ENCODE measurements at regions not wholly inside any gene's neighbourhood (a gene's known extent, or its start where the extent isn't known, plus 50 kb on each side); places are given as distances from the start of the nearest gene placed in this dataset.

DNA sequence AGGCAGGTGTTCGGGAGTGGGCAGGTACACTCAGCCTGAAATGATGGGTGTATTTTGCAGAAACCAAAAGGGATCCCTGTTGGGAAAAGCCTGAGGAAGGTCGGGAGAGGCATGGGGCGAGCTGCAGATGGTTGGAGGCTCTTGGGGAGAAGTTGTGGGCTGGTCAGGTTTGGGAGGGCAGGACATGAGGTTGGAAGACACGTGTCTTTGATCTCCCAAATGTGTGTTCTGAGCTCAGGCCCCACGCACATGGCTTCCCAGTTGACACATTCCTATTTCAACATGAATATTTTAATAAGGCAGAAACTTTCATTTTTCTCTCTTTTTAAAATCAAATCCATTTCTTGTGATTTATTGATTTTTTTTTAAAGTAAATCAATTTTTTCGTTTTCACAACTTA, 1003.3 kb downstream of the TBC1D22A start:
- Histone ChIP-seq H3K9me2 (replicated peaks; ENCODE audit: low read length) (no peaks in the 10 kb centered on the region), H3K27me3 (ENCODE audit: low read length) (no peaks in the 10 kb centered on the region), H3K9ac (ENCODE audit: low read length) (no peak overlapping the region), H3F3A (ENCODE audit: low read length, unreplicated experiment) (no peaks in the 10 kb centered on the region), H3K27ac (ENCODE audit: low read length) (no peak overlapping the region), H3K9me3 (ENCODE audit: low read length) (no peaks in the 10 kb centered on the region), H2AFZ (ENCODE audit: low read length) (no peak overlapping the region), H4K20me1 (ENCODE audit: low read length) (no peaks in the 10 kb centered on the region), H3K4me1 (ENCODE audit: insufficient read depth, low read length) (no peaks in the 10 kb centered on the region), H3K36me3 (ENCODE audit: low read depth, low read length) (no peaks in the 10 kb centered on the region; the same call in 1 of the 2 replicates), H3K4me3 (ENCODE audit: low read length) (no peak overlapping the region), H3K4me2 (ENCODE audit: low read length) (no peak overlapping the region), H3K79me2 (ENCODE audit: low read length) (no peaks in the 10 kb centered on the region)
- DNase-seq, result no peak
- intact Hi-C loops (cut with micrococcal nuclease), result no loop called here
- ChIA-PET CTCF (no interaction called here), POLR2A (ENCODE audit: unreplicated experiment) (no interaction called here)
- BruUV-seq (replicated peaks), result no TSS peak
- no peak for ATAC-seq
- TF ChIP-seq, protein P1, sequence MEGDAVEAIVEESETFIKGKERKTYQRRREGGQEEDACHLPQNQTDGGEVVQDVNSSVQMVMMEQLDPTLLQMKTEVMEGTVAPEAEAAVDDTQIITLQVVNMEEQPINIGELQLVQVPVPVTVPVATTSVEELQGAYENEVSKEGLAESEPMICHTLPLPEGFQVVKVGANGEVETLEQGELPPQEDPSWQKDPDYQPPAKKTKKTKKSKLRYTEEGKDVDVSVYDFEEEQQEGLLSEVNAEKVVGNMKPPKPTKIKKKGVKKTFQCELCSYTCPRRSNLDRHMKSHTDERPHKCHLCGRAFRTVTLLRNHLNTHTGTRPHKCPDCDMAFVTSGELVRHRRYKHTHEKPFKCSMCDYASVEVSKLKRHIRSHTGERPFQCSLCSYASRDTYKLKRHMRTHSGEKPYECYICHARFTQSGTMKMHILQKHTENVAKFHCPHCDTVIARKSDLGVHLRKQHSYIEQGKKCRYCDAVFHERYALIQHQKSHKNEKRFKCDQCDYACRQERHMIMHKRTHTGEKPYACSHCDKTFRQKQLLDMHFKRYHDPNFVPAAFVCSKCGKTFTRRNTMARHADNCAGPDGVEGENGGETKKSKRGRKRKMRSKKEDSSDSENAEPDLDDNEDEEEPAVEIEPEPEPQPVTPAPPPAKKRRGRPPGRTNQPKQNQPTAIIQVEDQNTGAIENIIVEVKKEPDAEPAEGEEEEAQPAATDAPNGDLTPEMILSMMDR (conservative IDR thresholded peaks at IDR 0.05; ENCODE audit: low read depth, low read length), result no peak
- TF ChIP-seq EZH2 (IDR thresholded peaks at IDR 0.05; ENCODE audit: low read length, unreplicated experiment) (no peak), EZH2phosphoT487 (IDR thresholded peaks at IDR 0.05; ENCODE audit: borderline replicate concordance, low read length) (no peak)

GRCh38 chr22:47762141-47762540, 999.7 kb downstream of the TBC1D22A start:
- CTCF ChIA-PET, result no interaction called here
- H3K9me2 ChIP-seq (replicated peaks; ENCODE audit: low read length), result no peaks in the 10 kb centered on the region
- TF ChIP-seq EZH2phosphoT487 (IDR thresholded peaks at IDR 0.05; ENCODE audit: borderline replicate concordance, low read length), result no peak
- TF ChIP-seq, protein P1 (conservative IDR thresholded peaks at IDR 0.05; ENCODE audit: low read depth, low read length), result no peak
- TF ChIP-seq EZH2 (IDR thresholded peaks at IDR 0.05; ENCODE audit: low read length, unreplicated experiment), result no peak
- no peaks in the 10 kb centered on the region; the same call in 1 of the 2 replicates for H3K36me3 ChIP-seq (ENCODE audit: low read depth, low read length)
- POLR2A ChIA-PET (ENCODE audit: unreplicated experiment), result no interaction called here
- H3K4me3 ChIP-seq (ENCODE audit: low read length), result no peak overlapping the region
- no peaks in the 10 kb centered on the region for H3F3A ChIP-seq (ENCODE audit: low read length, unreplicated experiment)
- H2AFZ ChIP-seq (ENCODE audit: low read length), result no peak overlapping the region
- no peaks in the 10 kb centered on the region for H3K9me3 ChIP-seq (ENCODE audit: low read length)
- H3K9ac ChIP-seq (ENCODE audit: low read length), result no peak overlapping the region
- ATAC-seq (no peak), DNase-seq (no peak)
- intact Hi-C loops (cut with micrococcal nuclease), result no loop called here
- BruUV-seq (replicated peaks), result no TSS peak
- H3K79me2 ChIP-seq (ENCODE audit: low read length), result no peaks in the 10 kb centered on the region
- no peaks in the 10 kb centered on the region for H3K4me1 ChIP-seq (ENCODE audit: insufficient read depth, low read length)
- no peak overlapping the region for H3K4me2 ChIP-seq (ENCODE audit: low read length)
- no peaks in the 10 kb centered on the region for H3K27me3 ChIP-seq (ENCODE audit: low read length)
- no peaks in the 10 kb centered on the region for H4K20me1 ChIP-seq (ENCODE audit: low read length)
- H3K27ac ChIP-seq (ENCODE audit: low read length), result no peak overlapping the region

DNA sequence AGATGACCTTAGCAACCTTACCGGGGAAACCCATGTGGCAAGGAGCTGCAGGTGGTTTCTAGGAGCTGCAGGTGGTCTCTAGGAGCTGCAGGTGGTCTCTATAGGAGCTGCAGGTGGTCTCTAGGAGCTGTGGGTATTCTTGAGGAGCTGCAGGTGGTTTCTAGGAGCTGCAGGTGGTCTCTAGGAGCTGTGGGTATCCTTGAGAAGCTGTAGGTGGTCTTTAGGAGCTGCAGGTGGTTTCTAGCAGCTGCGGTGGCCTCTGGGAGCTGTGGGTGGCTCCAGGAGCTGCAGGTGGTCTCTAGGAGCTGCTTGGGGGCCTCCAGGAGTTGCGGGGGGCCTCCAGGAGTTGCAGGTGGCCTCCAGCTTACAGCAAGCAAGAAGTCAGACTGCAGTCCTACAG, 997.5 kb downstream of the TBC1D22A start:
- H3K27ac ChIP-seq (ENCODE audit: low read length), result no peak overlapping the region
- no peaks in the 10 kb centered on the region for H3K9me2 ChIP-seq (replicated peaks; ENCODE audit: low read length)
- H3K36me3 ChIP-seq (ENCODE audit: low read depth, low read length), result no peaks in the 10 kb centered on the region; the same call in 1 of the 2 replicates
- CTCF ChIA-PET, result interaction anchor here (0.6 kb wide), 1 partner anchor 226 kb away, joined by 4 read pairs; no protein-coding TSS in a partner anchor
- intact Hi-C loops (cut with micrococcal nuclease), result no loop called here
- H3K27me3 ChIP-seq (ENCODE audit: low read length), result no peaks in the 10 kb centered on the region
- H3K9me3 ChIP-seq (ENCODE audit: low read length), result no peaks in the 10 kb centered on the region
- no peaks in the 10 kb centered on the region for H4K20me1 ChIP-seq (ENCODE audit: low read length)
- no peaks in the 10 kb centered on the region for H3K79me2 ChIP-seq (ENCODE audit: low read length)
- no TSS peak for BruUV-seq (replicated peaks)
- DNase-seq (no peak), ATAC-seq (no peak)
- H2AFZ ChIP-seq (ENCODE audit: low read length), result no peak overlapping the region
- TF ChIP-seq EZH2 (IDR thresholded peaks at IDR 0.05; ENCODE audit: low read length, unreplicated experiment) (no peak), EZH2phosphoT487 (IDR thresholded peaks at IDR 0.05; ENCODE audit: borderline replicate concordance, low read length) (no peak)
- TF ChIP-seq, protein P1 (conservative IDR thresholded peaks at IDR 0.05; ENCODE audit: low read depth, low read length), result no peak
- no peaks in the 10 kb centered on the region for H3K4me1 ChIP-seq (ENCODE audit: insufficient read depth, low read length)
- POLR2A ChIA-PET (ENCODE audit: unreplicated experiment), result no interaction called here
- H3F3A ChIP-seq (ENCODE audit: low read length, unreplicated experiment), result no peaks in the 10 kb centered on the region
- H3K9ac ChIP-seq (ENCODE audit: low read length), result no peak overlapping the region
- no peak overlapping the region for H3K4me3 ChIP-seq (ENCODE audit: low read length)
- H3K4me2 ChIP-seq (ENCODE audit: low read length), result no peak overlapping the region

Data from PC-3 (cell line).